GM12878 (cell line): ENCODE measurements at regions not wholly inside any gene's neighbourhood (a gene's known extent, or its start where the extent isn't known, plus 50 kb on each side); places are given as distances from the start of the nearest gene placed in this dataset.

Experiments used
- ATAC-seq: fragments of 200-7000 bp; cut with Tn5 transposase; 3 replicates; pipeline ENCODE4 v1.9.1; 2020; ENCODE audit warnings: mild to moderate bottlenecking, moderate library complexity
- BruUV-seq: library from RNA; stranded (reverse); fragments of 400-500 nt; replicated peaks from 2 replicates; lab custom pipeline; 2021; lab: Mats Ljungman, UMichigan
- CTCF ChIA-PET: fragments of 300-600 bp; sonication (Branson Sonifier 250); formaldehyde crosslinking; extraction: SDS; loops from one replicate; lab custom pipeline; 2021; ENCODE audit warnings: inconsistent platforms; lab: Yijun Ruan, JAX
- POLR2A ChIA-PET: fragments of 350-600 bp; formaldehyde crosslinking; extraction: SDS; loops from one replicate; lab custom pipeline; 2021; ENCODE audit warnings: inconsistent platforms; lab: Charles Lee
- RAD21 ChIA-PET: fragments of 300-600 bp; sonication (Branson Sonifier 250); formaldehyde crosslinking; loops from one replicate; lab custom pipeline; 2023; ENCODE audit warnings: antibody characterized with exemption; ENCODE audit not compliant: unreplicated experiment; lab: Charles Lee
- SMC1A ChIA-PET: fragments of 300-600 bp; sonication (Branson Sonifier 250); formaldehyde crosslinking; loops from one replicate; lab custom pipeline; 2023; ENCODE audit not compliant: unreplicated experiment, uncharacterized antibody; lab: Charles Lee
- DNase-seq: peaks from one replicate; pipeline ENCODE4 v3.0.0-alpha.2; 2011; ENCODE audit warnings: low read depth, low spot score
- FAIRE-seq: peaks from 3 replicates; lab custom pipeline; 2011; peaks lifted over from hg19 to GRCh38; lab: Jason Lieb, UNC
- H2AFZ ChIP-seq: 2 replicates; pipeline ENCODE4 v1.6.0; 2011; ENCODE audit warnings: low read depth, low read length, control low read depth; ENCODE audit not compliant: control insufficient read depth
- H3K27ac ChIP-seq: 2 replicates; pipeline ENCODE4 v1.5.1; 2011; ENCODE audit warnings: control low read depth; ENCODE audit not compliant: control insufficient read depth, insufficient read depth
- H3K27me3 ChIP-seq, 2 experiments: replicated peaks in 1 of 2; 2 replicates each; pipeline versions ENCODE4 v1.6.0 to v1.6.1; 2011; ENCODE audit warnings: low read length in 1 of 2; ENCODE audit not compliant: control insufficient read depth in 2 of 2, insufficient read depth in 2 of 2
- H3K36me3 ChIP-seq, 2 experiments: 2 replicates each; pipeline ENCODE4 v1.5.1; 2011; ENCODE audit warnings: low read length in 1 of 2; ENCODE audit not compliant: control insufficient read depth in 2 of 2, insufficient read depth in 2 of 2
- H3K4me1 ChIP-seq: 2 replicates; pipeline ENCODE4 v1.6.1; 2011; ENCODE audit warnings: mild to moderate bottlenecking, low read length, moderate library complexity, mixed read lengths; ENCODE audit not compliant: control insufficient read depth, insufficient read depth
- H3K4me2 ChIP-seq: 2 replicates; pipeline ENCODE4 v1.6.0; 2011; ENCODE audit warnings: control low read depth; ENCODE audit not compliant: control insufficient read depth, insufficient read depth
- H3K4me3 ChIP-seq: fragments of 200-600 bp; sonication (generic); 2 replicates; pipeline ENCODE4 v1.5.1; 2016
- H3K79me2 ChIP-seq: 2 replicates; pipeline ENCODE4 v1.6.0; 2011; ENCODE audit warnings: low read length; ENCODE audit not compliant: control insufficient read depth, insufficient read depth
- H3K9ac ChIP-seq: 2 replicates; pipeline ENCODE4 v1.8.0; 2011; ENCODE audit warnings: low read length, control low read depth, mixed read lengths; ENCODE audit not compliant: control insufficient read depth, insufficient read depth
- H3K9me3 ChIP-seq: replicated peaks from 3 replicates; pipeline ENCODE4 v1.5.1; 2011; ENCODE audit warnings: mild to moderate bottlenecking, low read length; ENCODE audit not compliant: control insufficient read depth, insufficient read depth
- H4K20me1 ChIP-seq: 2 replicates; pipeline ENCODE4 v1.6.0; 2011; ENCODE audit not compliant: control insufficient read depth, insufficient read depth
- BCL11A ChIP-seq: IDR thresholded peaks from 2 replicates; pipeline ENCODE4 v1.6.1; 2011; ENCODE audit warnings: low read depth, low read length
- CHD1 ChIP-seq: IDR thresholded peaks from 2 replicates; pipeline ENCODE4 v1.6.1; 2012; ENCODE audit warnings: low read depth, low read length, improper control_type of control experiment
- NBN ChIP-seq: fragments of 450-650 bp; IDR thresholded peaks from 2 replicates; pipeline ENCODE4 v1.6.1; 2016
- SIX5 ChIP-seq: IDR thresholded peaks from 2 replicates; pipeline ENCODE4 v1.6.1; 2011; ENCODE audit warnings: mild to moderate bottlenecking, low read depth, low read length, moderate library complexity; ENCODE audit not compliant: severe bottlenecking
- SMC3 ChIP-seq: IDR thresholded peaks from 2 replicates; pipeline ENCODE4 v1.6.1; 2011; ENCODE audit warnings: low read length, improper control_type of control experiment, borderline replicate concordance
- WGBS: methylation state at CpG from one replicate; pipeline ENCODE4 v1.1.6; 2016; ENCODE audit warnings: low lambda C conversion rate; ENCODE audit not compliant: insufficient replicate concordance, insufficient coverage; ENCODE audit errors: missing lambda C conversion rate; 5-methylcytosine and 5-hydroxymethylcytosine counted together
- in situ Hi-C: fragments of 300-500 bp; cut with MboI; formaldehyde crosslinking; loops from 9 replicates; pipeline ENCODE4 v1.14.3; 2018; ENCODE audit warnings: mixed read lengths
- intact Hi-C: fragments of 100-400 bp; cut with micrococcal nuclease; formaldehyde crosslinking; loops from one replicate; pipeline ENCODE4 v1.14.2; 2022; ENCODE audit not compliant: unreplicated experiment
- TF ChIP-seq, protein P1 (sequence below): fragments of 450-650 bp; IDR thresholded peaks from 2 replicates; pipeline ENCODE4 v1.6.1; 2016; ENCODE audit warnings: mild to moderate bottlenecking, moderate library complexity, borderline replicate concordance
- TF ChIP-seq, protein P2 (sequence below): fragments of 450-650 bp; IDR thresholded peaks from 2 replicates; pipeline ENCODE4 v1.6.1; 2017; ENCODE audit warnings: antibody characterized with exemption, mild to moderate bottlenecking, moderate library complexity

GRCh38 chr21:24302400-24302799 is 1304.9 kb downstream of the MRPL39 start (continued):
- TF ChIP-seq, protein P1, sequence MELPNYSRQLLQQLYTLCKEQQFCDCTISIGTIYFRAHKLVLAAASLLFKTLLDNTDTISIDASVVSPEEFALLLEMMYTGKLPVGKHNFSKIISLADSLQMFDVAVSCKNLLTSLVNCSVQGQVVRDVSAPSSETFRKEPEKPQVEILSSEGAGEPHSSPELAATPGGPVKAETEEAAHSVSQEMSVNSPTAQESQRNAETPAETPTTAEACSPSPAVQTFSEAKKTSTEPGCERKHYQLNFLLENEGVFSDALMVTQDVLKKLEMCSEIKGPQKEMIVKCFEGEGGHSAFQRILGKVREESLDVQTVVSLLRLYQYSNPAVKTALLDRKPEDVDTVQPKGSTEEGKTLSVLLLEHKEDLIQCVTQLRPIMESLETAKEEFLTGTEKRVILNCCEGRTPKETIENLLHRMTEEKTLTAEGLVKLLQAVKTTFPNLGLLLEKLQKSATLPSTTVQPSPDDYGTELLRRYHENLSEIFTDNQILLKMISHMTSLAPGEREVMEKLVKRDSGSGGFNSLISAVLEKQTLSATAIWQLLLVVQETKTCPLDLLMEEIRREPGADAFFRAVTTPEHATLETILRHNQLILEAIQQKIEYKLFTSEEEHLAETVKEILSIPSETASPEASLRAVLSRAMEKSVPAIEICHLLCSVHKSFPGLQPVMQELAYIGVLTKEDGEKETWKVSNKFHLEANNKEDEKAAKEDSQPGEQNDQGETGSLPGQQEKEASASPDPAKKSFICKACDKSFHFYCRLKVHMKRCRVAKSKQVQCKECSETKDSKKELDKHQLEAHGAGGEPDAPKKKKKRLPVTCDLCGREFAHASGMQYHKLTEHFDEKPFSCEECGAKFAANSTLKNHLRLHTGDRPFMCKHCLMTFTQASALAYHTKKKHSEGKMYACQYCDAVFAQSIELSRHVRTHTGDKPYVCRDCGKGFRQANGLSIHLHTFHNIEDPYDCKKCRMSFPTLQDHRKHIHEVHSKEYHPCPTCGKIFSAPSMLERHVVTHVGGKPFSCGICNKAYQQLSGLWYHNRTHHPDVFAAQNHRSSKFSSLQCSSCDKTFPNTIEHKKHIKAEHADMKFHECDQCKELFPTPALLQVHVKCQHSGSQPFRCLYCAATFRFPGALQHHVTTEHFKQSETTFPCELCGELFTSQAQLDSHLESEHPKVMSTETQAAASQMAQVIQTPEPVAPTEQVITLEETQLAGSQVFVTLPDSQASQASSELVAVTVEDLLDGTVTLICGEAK = no peak
- TF ChIP-seq SMC3 (no peak), NBN (no peak), BCL11A (no peak)
- TF ChIP-seq, all 136 proteins: peak for 0

GRCh38 chr21:24298040-24298439 is 1309.2 kb downstream of the MRPL39 start:
- H4K20me1 ChIP-seq = no peaks in the 10 kb centered on the region
- H3K9ac ChIP-seq = no peak overlapping the region
- H3K27ac ChIP-seq = no peak overlapping the region
- TF ChIP-seq SIX5 (no peak), CHD1 (no peak)
- TF ChIP-seq, protein P2, sequence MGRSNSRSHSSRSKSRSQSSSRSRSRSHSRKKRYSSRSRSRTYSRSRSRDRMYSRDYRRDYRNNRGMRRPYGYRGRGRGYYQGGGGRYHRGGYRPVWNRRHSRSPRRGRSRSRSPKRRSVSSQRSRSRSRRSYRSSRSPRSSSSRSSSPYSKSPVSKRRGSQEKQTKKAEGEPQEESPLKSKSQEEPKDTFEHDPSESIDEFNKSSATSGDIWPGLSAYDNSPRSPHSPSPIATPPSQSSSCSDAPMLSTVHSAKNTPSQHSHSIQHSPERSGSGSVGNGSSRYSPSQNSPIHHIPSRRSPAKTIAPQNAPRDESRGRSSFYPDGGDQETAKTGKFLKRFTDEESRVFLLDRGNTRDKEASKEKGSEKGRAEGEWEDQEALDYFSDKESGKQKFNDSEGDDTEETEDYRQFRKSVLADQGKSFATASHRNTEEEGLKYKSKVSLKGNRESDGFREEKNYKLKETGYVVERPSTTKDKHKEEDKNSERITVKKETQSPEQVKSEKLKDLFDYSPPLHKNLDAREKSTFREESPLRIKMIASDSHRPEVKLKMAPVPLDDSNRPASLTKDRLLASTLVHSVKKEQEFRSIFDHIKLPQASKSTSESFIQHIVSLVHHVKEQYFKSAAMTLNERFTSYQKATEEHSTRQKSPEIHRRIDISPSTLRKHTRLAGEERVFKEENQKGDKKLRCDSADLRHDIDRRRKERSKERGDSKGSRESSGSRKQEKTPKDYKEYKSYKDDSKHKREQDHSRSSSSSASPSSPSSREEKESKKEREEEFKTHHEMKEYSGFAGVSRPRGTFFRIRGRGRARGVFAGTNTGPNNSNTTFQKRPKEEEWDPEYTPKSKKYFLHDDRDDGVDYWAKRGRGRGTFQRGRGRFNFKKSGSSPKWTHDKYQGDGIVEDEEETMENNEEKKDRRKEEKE = no peak
- H3K4me2 ChIP-seq = no peak overlapping the region
- 53% methylated on average over 1 of the region's 1 CpG for WGBS
- H3K79me2 ChIP-seq = no peaks in the 10 kb centered on the region
- H3K36me3 ChIP-seq = no peaks in the 10 kb centered on the region
- H3K9me3 ChIP-seq = no peaks in the 10 kb centered on the region
- no peak for ATAC-seq
- no peak overlapping the region for H3K4me3 ChIP-seq
- H3K4me1 ChIP-seq = no peaks in the 10 kb centered on the region
- no peak for DNase-seq
- intact Hi-C loops (no loop called here), in situ Hi-C loops (no loop called here)
- ChIA-PET POLR2A (no interaction called here), SMC1A (no interaction called here), CTCF (interaction anchor here (0.8 kb wide), 1 partner anchor 1912 kb away, joined by 4 read pairs; no protein-coding TSS in a partner anchor), RAD21 (no interaction called here)
- H3K27me3 ChIP-seq = no peaks in the 10 kb centered on the region
- no peak overlapping the region for H2AFZ ChIP-seq
- FAIRE-seq = no peak
- BruUV-seq = no TSS peak
